IPS-15b (cell line): ENCODE measurements at regions not wholly inside any gene's neighbourhood (a gene's known extent, or its start where the extent isn't known, plus 50 kb on each side); places are given as distances from the start of the nearest gene placed in this dataset.

Experiments used
- H3K27me3 ChIP-seq: one replicate; pipeline ENCODE4 v1.6.1; 2013; ENCODE audit warnings: low read length; ENCODE audit not compliant: control insufficient read depth, insufficient read depth
- H3K36me3 ChIP-seq: one replicate; pipeline ENCODE4 v1.6.1; 2013; ENCODE audit warnings: low read length; ENCODE audit not compliant: control insufficient read depth, insufficient read depth
- H3K4me1 ChIP-seq: one replicate; pipeline ENCODE4 v1.6.1; 2013; ENCODE audit warnings: mild to moderate bottlenecking, low read length; ENCODE audit not compliant: control insufficient read depth, insufficient read depth
- H3K4me3 ChIP-seq: one replicate; pipeline ENCODE4 v1.5.1; 2013; ENCODE audit warnings: low read depth, low read length
- H3K9ac ChIP-seq: one replicate; pipeline ENCODE4 v1.6.1; 2013; ENCODE audit warnings: low read depth, mild to moderate bottlenecking, low read length
- H3K9me3 ChIP-seq: one replicate; pipeline ENCODE4 v1.6.1; 2013; ENCODE audit warnings: mild to moderate bottlenecking, low read length; ENCODE audit not compliant: control insufficient read depth, insufficient read depth

DNA sequence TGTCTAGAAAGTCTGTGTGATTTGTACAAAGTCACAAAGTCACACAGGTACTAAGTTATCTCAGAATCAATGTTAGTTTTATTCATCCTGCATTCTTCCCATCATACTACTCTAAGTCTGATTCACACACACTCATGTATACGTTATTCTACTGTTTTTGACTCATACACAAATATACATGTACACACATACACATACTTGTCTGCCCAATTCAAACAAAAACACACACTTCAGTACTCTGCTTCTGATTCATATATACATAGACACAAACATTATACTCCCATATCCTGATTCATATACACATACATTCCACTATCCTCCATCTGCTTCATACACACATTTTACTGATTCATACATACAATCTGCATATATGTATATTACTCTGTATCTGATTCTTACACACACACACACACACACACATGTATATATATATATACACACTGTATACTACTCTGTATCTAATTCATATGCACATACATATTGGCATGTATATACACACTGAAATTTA lies 69.3 kb downstream of the KLF12 start:
- Histone ChIP-seq H3K36me3 (no peaks in the 10 kb centered on the region), H3K27me3 (no peaks in the 10 kb centered on the region), H3K9ac (no peak overlapping the region), H3K4me3 (no peak overlapping the region), H3K9me3 (no peaks in the 10 kb centered on the region), H3K4me1 (no peaks in the 10 kb centered on the region)

DNA sequence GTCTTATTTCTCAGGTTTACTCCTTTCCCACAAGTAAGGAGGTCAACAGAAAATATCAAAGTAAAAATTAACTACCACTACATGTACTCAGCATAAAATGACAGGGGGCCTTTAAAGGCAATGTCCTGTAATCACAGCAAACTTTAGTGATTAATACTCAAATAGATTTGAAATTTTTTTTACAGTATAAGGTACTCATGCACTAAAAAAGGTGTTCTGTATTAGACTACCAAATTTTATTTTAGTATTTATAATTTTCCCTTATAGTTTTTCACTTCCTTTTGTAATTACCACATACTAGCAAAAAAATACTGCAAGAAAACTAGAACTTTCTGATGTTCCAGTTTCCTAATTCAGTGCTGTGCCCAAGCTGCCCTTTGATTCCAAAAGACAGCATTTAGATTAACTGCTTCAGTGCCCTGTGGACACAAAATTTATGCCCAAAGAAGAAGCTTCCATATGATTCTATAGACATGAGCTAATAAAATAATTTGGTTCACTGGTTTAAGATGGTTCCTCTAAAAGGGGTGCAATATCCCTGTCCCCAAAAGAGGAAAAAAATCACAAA lies 70.6 kb downstream of the KLF12 start:
- Histone ChIP-seq H3K36me3 (no peaks in the 10 kb centered on the region), H3K9me3 (no peaks in the 10 kb centered on the region), H3K9ac (no peak overlapping the region), H3K4me3 (no peak overlapping the region), H3K4me1 (no peaks in the 10 kb centered on the region), H3K27me3 (no peaks in the 10 kb centered on the region)

DNA sequence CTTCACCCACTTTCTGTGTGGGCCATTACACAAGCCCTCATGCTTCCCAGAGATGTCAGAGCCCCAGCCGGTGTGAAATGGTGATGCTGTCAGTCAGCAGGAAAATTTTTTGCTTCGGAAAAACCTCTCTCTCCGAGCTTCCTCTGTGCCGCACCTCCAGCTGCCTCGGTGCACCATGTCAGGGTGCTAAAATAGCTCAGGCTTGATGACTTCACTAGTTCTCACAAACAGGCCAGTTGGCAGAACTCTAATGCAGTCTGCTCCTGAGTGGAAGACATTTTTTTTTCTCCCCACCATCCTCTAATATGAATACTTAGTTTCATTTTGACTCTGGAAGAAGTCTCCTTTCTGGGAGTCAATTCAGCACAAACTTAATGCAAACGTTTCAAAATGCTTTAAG lies 71.3 kb downstream of the KLF12 start:
- Histone ChIP-seq H3K9me3 (no peaks in the 10 kb centered on the region), H3K27me3 (no peaks in the 10 kb centered on the region), H3K4me3 (no peak overlapping the region), H3K36me3 (no peaks in the 10 kb centered on the region), H3K4me1 (no peaks in the 10 kb centered on the region), H3K9ac (no peak overlapping the region)

DNA sequence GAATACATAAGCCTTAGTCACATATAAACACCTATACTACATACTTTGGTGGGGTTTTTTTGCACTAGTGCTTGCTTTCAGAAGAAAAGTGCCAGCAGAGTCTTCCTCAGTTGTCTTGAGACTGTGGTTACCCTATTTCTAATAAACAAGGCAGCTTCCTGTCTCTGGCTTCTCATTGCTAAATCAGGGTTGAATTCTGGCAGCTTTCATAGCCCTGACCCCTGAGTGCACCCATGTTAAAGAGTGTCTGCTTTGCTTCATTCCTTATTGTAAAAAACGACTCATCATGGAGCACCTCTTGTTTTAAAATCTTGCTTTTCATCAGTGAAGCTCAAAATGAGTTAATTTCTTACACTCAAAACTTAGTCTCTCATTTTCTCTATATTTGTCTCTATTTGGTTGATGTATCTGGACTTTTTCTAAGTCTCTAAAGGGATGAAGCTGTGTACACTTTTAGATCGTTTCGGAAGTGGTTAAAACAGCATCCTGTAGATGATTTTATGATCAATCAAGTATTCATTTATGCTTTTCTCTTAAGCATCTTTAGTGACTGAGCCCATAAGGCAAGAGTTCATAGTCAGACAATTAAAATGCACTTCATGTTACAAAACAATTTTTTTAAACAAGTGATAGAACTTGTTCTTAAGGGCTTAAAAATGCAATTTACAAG lies 72.1 kb downstream of the KLF12 start:
- Histone ChIP-seq H3K9me3 (no peaks in the 10 kb centered on the region), H3K9ac (no peak overlapping the region), H3K4me1 (no peaks in the 10 kb centered on the region), H3K4me3 (no peak overlapping the region), H3K36me3 (no peaks in the 10 kb centered on the region), H3K27me3 (no peaks in the 10 kb centered on the region)

DNA sequence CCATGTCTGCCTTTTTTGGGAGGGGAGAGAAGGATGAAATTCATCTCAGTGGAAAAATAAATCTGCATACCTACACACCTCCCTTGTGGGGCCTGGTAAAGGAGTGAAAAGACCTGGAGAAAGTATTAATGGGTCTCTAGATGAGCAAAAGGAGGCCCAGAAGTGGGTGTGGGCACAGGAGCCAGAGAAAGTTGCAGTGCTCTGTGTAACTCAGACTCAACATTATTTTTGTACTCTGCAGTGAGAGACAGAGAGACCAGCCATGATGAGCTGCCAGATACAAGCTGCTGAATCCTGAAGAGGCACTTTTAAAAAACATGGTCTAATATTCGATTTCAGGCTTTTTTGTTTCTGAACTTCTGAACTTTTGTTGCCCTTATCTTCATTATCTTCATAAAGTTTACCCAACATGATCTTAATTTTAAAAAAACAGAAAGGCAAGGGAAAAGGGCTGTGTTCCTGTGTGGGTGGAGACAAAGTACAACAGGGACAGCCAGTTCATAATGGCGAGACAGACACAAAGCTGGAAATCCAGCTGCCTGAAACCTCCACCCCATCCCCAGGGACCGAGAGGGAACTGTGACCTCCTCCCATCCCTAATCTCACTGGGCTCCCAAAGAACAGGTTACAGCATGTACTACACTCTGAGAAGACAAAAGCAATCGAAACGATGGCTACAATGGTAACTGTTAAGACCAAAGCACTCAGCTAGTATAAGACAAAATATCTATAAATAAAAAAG lies 77.2 kb downstream of the KLF12 start:
- no peaks in the 10 kb centered on the region for H3K4me1 ChIP-seq
- H3K9ac ChIP-seq, result no peak overlapping the region
- H3K9me3 ChIP-seq, result no peaks in the 10 kb centered on the region
- no peaks in the 10 kb centered on the region for H3K36me3 ChIP-seq
- no peaks in the 10 kb centered on the region for H3K27me3 ChIP-seq
- no peak overlapping the region for H3K4me3 ChIP-seq

DNA sequence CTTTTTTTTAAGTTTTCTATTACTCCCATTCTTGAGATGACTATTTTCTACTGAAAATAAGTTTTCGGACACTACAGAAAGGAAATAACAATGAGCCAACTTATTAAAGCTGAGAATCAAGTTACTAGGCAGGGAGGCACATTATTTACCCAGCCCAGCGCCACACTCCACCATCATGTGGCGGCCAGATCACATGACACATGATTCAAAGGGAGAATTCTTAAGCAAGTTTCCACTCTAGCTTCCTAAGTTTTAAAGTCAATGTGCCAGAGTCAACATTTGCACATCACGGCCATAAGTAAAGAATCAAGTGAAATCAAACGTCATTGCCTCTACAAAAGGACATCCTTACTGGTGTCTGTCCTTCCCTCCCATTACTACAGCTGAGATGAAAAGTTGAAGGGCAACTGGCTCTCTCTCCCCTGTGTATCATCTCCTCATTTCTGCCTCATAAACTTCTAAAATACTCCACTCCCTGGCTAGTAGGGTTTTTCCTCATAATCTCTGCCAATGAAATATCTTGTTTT lies 81.7 kb downstream of the KLF12 start:
- Histone ChIP-seq H3K36me3 (no peaks in the 10 kb centered on the region), H3K9me3 (no peaks in the 10 kb centered on the region), H3K27me3 (no peaks in the 10 kb centered on the region), H3K9ac (no peak overlapping the region), H3K4me1 (no peaks in the 10 kb centered on the region), H3K4me3 (no peak overlapping the region)

DNA sequence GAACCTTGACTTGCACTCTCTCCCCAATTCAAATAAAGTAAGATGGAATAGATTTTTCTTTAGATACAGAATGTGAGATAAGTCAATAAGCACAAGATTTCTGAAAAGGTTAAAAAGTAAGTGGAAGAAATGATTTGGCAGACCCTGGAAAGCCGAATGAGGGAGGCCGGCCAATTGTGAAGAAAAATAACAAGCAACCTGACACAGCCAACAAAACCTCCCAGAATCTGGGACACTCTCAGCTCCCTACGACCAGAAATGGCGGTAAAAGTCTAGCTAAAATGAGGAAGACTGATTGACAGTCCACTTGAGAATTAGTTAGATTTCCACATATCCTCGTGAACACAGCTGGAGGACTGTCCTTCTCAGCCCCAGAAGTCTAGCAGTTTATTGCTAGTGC lies 85.4 kb downstream of the KLF12 start:
- Histone ChIP-seq H3K4me3 (no peak overlapping the region), H3K36me3 (no peaks in the 10 kb centered on the region), H3K27me3 (no peaks in the 10 kb centered on the region), H3K4me1 (no peaks in the 10 kb centered on the region), H3K9me3 (no peaks in the 10 kb centered on the region), H3K9ac (no peak overlapping the region)

DNA sequence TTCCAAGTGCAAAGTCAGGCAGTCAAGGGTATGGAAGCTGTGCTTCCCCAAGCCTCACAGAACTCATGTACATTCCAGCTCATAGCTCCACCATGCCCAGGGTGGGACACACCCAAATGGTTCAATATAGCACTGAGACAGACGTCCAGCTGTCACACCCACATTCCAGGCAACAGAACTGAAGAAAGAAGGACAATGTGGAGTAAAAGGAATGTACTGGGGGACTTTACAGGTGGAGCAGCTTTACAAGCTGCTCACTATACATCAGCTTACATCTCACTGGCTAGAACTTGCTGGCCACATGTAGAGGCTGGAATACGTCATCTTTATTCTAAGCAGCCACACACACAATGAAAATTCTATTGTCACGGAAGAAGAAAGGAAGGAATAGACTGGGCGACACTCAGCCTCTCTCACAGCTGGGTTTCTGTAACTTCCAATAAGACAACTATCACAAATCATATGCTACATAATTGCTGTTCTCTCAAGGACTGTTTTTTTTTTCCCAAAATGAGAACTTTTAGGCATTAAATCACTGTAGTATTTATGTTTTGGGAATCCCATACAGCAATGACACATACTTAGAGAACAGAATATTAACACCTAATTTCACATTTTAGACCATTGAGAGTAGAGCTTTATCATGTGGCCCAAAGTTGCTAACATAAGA lies 86.1 kb downstream of the KLF12 start:
- H3K9me3 ChIP-seq, result no peaks in the 10 kb centered on the region
- no peaks in the 10 kb centered on the region for H3K36me3 ChIP-seq
- no peak overlapping the region for H3K9ac ChIP-seq
- no peaks in the 10 kb centered on the region for H3K27me3 ChIP-seq
- no peak overlapping the region for H3K4me3 ChIP-seq
- H3K4me1 ChIP-seq, result no peaks in the 10 kb centered on the region

DNA sequence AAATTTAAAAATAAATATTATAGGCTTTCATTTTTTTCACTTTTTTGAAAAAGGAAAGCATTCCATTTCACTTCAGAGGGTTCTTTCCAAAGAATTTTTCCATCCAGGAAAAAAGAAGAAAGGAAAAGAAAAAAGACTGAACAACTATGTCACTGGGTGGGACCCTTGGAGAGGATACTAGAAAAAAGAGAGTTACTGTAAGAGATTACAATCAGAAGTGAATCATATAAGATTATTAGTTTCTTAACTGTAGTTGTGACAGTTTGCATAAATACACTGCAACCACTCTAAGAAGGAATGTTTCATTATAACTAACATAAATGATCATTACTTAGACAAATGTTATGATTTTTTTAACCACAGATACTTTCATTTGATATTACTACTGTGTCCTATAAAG lies 87.8 kb downstream of the KLF12 start:
- Histone ChIP-seq H3K9me3 (no peaks in the 10 kb centered on the region), H3K4me3 (no peak overlapping the region), H3K9ac (no peak overlapping the region), H3K36me3 (no peaks in the 10 kb centered on the region), H3K4me1 (no peaks in the 10 kb centered on the region), H3K27me3 (no peaks in the 10 kb centered on the region)

DNA sequence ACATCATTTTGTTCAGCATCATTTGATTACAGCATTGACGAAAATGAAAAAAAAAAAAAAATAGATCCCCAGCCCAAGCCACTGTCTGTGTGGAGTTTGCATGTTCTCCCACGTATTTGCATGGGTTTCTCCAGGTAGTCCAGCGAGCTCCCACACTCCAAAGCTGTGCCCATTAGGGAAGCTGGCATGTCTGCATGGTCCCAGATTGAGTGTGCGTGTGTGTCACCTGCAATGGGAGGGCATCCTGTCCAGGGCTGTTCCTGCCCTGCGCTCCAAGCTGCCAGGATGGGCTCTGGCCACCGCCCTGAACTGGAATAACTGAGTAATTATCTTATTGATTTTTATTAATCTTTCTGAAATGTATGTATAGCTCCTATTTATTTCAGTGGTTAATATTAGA lies 88.6 kb downstream of the KLF12 start:
- Histone ChIP-seq H3K9ac (no peak overlapping the region), H3K9me3 (no peaks in the 10 kb centered on the region), H3K4me3 (no peak overlapping the region), H3K4me1 (peaks cover under 1% of the 10 kb centered on the region), H3K36me3 (no peaks in the 10 kb centered on the region), H3K27me3 (no peaks in the 10 kb centered on the region)

DNA sequence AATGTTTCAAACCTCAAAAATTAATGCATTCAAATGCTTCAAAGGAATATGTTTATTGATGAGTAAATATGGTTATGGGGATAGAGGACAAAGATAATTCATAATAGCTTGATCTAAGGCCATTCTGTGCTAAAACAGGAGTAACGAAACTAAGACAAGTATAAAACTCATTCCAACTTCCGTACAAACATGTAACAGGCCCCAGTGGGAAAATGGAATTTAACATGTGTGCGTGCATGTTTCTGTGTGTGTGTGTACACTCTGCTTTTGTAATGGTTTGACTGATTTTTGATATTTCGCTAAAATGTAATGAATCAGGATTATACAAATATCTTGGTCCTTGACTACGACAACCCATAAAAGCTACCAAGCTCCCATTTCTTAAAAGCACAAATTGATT lies 91.0 kb downstream of the KLF12 start:
- Histone ChIP-seq H3K36me3 (no peaks in the 10 kb centered on the region), H3K9me3 (no peaks in the 10 kb centered on the region), H3K4me3 (no peak overlapping the region), H3K27me3 (no peaks in the 10 kb centered on the region), H3K4me1 (peaks cover 3% of the 10 kb centered on the region), H3K9ac (no peak overlapping the region)
